WTC11 (cell line): ENCODE measurements at regions not wholly inside any gene's neighbourhood (a gene's known extent, or its start where the extent isn't known, plus 50 kb on each side); places are given as distances from the start of the nearest gene placed in this dataset.

Source experiments
- ATAC-seq: fragments of 200-7000 bp; cut with Tn5 transposase; 2 replicates; pipeline ENCODE4 v1.10.0; 2021; ENCODE audit warnings: mild to moderate bottlenecking, moderate library complexity
- CTCF ChIA-PET: fragments of 300-600 bp; sonication (Branson Sonifier 250); formaldehyde crosslinking; loops from one replicate; lab custom pipeline; 2021; ENCODE audit warnings: antibody characterized with exemption; lab: Charles Lee
- POLR2A ChIA-PET: fragments of 350-600 bp; sonication (Branson Sonifier 250); formaldehyde crosslinking; loops from one replicate; lab custom pipeline; 2021; ENCODE audit warnings: antibody characterized with exemption; lab: Charles Lee
- DNase-seq: peaks from one replicate; pipeline ENCODE4 v3.0.0; 2021; ENCODE audit warnings: low spot score
- H3K27ac Mint-ChIP-seq: 2 replicates; pipeline ENCODE4 v1.8.0; 2021; ENCODE audit warnings: mixed read lengths
- H3K27me3 Mint-ChIP-seq: 2 replicates; pipeline ENCODE4 v1.8.0; 2021; ENCODE audit warnings: low read depth, mild to moderate bottlenecking, moderate library complexity, mixed read lengths
- H3K36me3 Mint-ChIP-seq: 2 replicates; pipeline ENCODE4 v1.8.0; 2021; ENCODE audit warnings: mixed read lengths
- H3K4me1 Mint-ChIP-seq: 2 replicates; pipeline ENCODE4 v1.8.0; 2022; ENCODE audit warnings: mixed read lengths
- H3K4me3 Mint-ChIP-seq: 2 replicates; pipeline ENCODE4 v1.8.0; 2021; ENCODE audit warnings: mild to moderate bottlenecking, moderate library complexity, mixed read lengths
- H3K9me3 Mint-ChIP-seq: 2 replicates; pipeline ENCODE4 v1.8.0; 2021; ENCODE audit warnings: mixed read lengths
- E2F1 ChIP-seq: sonication (generic); formaldehyde crosslinking; IDR thresholded peaks from 2 replicates; pipeline ENCODE4 v1.8.0; 2022; ENCODE audit warnings: mild to moderate bottlenecking, missing genetic modification reagents
- ELF4 ChIP-seq: sonication (generic); formaldehyde crosslinking; IDR thresholded peaks from 2 replicates; pipeline ENCODE4 v1.8.1; 2022; ENCODE audit warnings: low read depth, mild to moderate bottlenecking, moderate library complexity, missing genetic modification reagents
- ETV6 ChIP-seq: sonication (generic); formaldehyde crosslinking; IDR thresholded peaks from 2 replicates; pipeline ENCODE4 v1.8.1; 2022; ENCODE audit warnings: mild to moderate bottlenecking, missing genetic modification reagents
- FOXP1 ChIP-seq: sonication (generic); formaldehyde crosslinking; IDR thresholded peaks from 2 replicates; pipeline ENCODE4 v1.8.0; 2022; ENCODE audit warnings: missing genetic modification reagents, mild to moderate bottlenecking, moderate library complexity, borderline replicate concordance
- NR1H2 ChIP-seq: sonication (generic); formaldehyde crosslinking; IDR thresholded peaks from 2 replicates; pipeline ENCODE4 v1.9.0; 2021; ENCODE audit warnings: mild to moderate bottlenecking, moderate library complexity, missing genetic modification reagents
- NR3C1 ChIP-seq: sonication (generic); formaldehyde crosslinking; conservative IDR thresholded peaks from 2 replicates; pipeline ENCODE4 v1.8.1; 2023; ENCODE audit warnings: low read depth, mild to moderate bottlenecking, missing genetic modification reagents
- OVOL2 ChIP-seq: fragments of 250-450 bp; sonication (Bioruptor Pico); IDR thresholded peaks from 2 replicates; pipeline ENCODE4 v1.9.0; 2021; ENCODE audit warnings: mild to moderate bottlenecking, borderline replicate concordance
- PREB ChIP-seq: sonication (generic); formaldehyde crosslinking; IDR thresholded peaks from 2 replicates; pipeline ENCODE4 v1.8.1; 2022; ENCODE audit warnings: mild to moderate bottlenecking, missing genetic modification reagents, moderate library complexity, borderline replicate concordance
- PRRX2 ChIP-seq: fragments of 250-450 bp; sonication (Bioruptor Pico); IDR thresholded peaks from 2 replicates; pipeline ENCODE4 v1.8.0; 2021; ENCODE audit warnings: mild to moderate bottlenecking
- RORB ChIP-seq: fragments of 250-450 bp; sonication (Bioruptor Pico); IDR thresholded peaks from 2 replicates; pipeline ENCODE4 v1.9.0; 2021; ENCODE audit warnings: mild to moderate bottlenecking
- SOX15 ChIP-seq: fragments of 250-450 bp; sonication (Bioruptor Pico); IDR thresholded peaks from 2 replicates; pipeline ENCODE4 v1.9.0; 2021; ENCODE audit warnings: mild to moderate bottlenecking
- ZNF423 ChIP-seq: fragments of 250-450 bp; sonication (Bioruptor Pico); IDR thresholded peaks from 2 replicates; pipeline ENCODE4 v2.1.2; 2022; ENCODE audit warnings: mild to moderate bottlenecking, moderate library complexity
- TF ChIP-seq, protein P1 (sequence below): sonication (generic); formaldehyde crosslinking; IDR thresholded peaks from 2 replicates; pipeline ENCODE4 v1.8.0; 2022; ENCODE audit warnings: mild to moderate bottlenecking, missing genetic modification reagents
- TF ChIP-seq, protein P2 (sequence below): sonication (generic); formaldehyde crosslinking; IDR thresholded peaks from 2 replicates; pipeline ENCODE4 v1.8.0; 2023; ENCODE audit warnings: mild to moderate bottlenecking, missing genetic modification reagents
- TF ChIP-seq, protein P3 (sequence below): fragments of 250-450 bp; sonication (Bioruptor Pico); IDR thresholded peaks from 2 replicates; pipeline ENCODE4 v1.9.0; 2021; ENCODE audit warnings: mild to moderate bottlenecking
- TF ChIP-seq, protein P4 (sequence below): fragments of 250-450 bp; sonication (Bioruptor Pico); IDR thresholded peaks from 2 replicates; pipeline ENCODE4 v2.1.2; 2022; ENCODE audit warnings: mild to moderate bottlenecking, moderate library complexity

DNA sequence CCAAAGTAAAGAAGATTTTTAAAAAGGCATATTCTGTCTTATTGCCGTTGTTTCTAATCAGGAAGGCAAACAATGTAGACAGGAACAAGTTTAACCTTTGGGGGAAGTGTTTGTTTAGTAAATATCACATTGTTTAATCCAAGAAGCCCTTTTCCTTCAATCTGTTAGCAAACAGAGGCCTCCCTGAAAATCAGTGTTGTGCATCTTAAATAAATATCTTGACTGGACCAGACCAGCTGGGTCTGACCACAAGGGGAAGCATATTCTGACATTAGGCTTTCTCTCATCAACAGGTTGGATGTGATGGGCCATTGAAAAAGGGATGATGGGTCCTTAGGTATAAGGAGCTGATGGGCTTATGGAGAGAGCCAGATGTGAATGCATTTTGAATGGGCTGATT is 81.8 kb upstream of the SGIP1 start:
- TF ChIP-seq RORB, result 0 out of 2 replicates have a peak, but pooled peaks have one; percentile 68
- TF ChIP-seq SOX15, result no peak
- ATAC-seq, result no peak; the same call in 1 of the 2 replicates
- DNase-seq, result no peak
- no peaks in the 10 kb centered on the region for H3K36me3 Mint-ChIP-seq
- no peaks in the 10 kb centered on the region for H3K27me3 Mint-ChIP-seq
- CTCF ChIA-PET, result no interaction called here
- no peaks in the 10 kb centered on the region for H3K9me3 Mint-ChIP-seq
- POLR2A ChIA-PET, result no interaction called here
- no peaks in the 10 kb centered on the region for H3K4me1 Mint-ChIP-seq
- no peak overlapping the region for H3K27ac Mint-ChIP-seq
- H3K4me3 Mint-ChIP-seq, result no peak overlapping the region

- H3K9me3 Mint-ChIP-seq, result no peaks in the 10 kb centered on the region
- DNase-seq, result no peak
- no peaks in the 10 kb centered on the region for H3K27me3 Mint-ChIP-seq
- H3K4me3 Mint-ChIP-seq, result no peak overlapping the region
- H3K36me3 Mint-ChIP-seq, result no peaks in the 10 kb centered on the region
- TF ChIP-seq, protein P1, sequence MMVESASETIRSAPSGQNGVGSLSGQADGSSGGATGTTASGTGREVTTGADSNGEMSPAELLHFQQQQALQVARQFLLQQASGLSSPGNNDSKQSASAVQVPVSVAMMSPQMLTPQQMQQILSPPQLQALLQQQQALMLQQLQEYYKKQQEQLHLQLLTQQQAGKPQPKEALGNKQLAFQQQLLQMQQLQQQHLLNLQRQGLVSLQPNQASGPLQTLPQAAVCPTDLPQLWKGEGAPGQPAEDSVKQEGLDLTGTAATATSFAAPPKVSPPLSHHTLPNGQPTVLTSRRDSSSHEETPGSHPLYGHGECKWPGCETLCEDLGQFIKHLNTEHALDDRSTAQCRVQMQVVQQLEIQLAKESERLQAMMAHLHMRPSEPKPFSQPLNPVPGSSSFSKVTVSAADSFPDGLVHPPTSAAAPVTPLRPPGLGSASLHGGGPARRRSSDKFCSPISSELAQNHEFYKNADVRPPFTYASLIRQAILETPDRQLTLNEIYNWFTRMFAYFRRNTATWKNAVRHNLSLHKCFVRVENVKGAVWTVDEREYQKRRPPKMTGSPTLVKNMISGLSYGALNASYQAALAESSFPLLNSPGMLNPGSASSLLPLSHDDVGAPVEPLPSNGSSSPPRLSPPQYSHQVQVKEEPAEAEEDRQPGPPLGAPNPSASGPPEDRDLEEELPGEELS (CRISPR knock-in tag), result no peak
- TF ChIP-seq ELF4 (no peak), E2F1 (CRISPR knock-in tag) (no peak), PREB (no peak), PRRX2 (CRISPR knock-in tag) (no peak), NR3C1 (CRISPR knock-in tag) (no peak), ETV6 (CRISPR knock-in tag) (no peak), OVOL2 (CRISPR knock-in tag) (no peak), NR1H2 (no peak), FOXP1 (CRISPR knock-in tag) (no peak), ZNF423 (CRISPR knock-in tag) (no peak)
- TF ChIP-seq, protein P2, sequence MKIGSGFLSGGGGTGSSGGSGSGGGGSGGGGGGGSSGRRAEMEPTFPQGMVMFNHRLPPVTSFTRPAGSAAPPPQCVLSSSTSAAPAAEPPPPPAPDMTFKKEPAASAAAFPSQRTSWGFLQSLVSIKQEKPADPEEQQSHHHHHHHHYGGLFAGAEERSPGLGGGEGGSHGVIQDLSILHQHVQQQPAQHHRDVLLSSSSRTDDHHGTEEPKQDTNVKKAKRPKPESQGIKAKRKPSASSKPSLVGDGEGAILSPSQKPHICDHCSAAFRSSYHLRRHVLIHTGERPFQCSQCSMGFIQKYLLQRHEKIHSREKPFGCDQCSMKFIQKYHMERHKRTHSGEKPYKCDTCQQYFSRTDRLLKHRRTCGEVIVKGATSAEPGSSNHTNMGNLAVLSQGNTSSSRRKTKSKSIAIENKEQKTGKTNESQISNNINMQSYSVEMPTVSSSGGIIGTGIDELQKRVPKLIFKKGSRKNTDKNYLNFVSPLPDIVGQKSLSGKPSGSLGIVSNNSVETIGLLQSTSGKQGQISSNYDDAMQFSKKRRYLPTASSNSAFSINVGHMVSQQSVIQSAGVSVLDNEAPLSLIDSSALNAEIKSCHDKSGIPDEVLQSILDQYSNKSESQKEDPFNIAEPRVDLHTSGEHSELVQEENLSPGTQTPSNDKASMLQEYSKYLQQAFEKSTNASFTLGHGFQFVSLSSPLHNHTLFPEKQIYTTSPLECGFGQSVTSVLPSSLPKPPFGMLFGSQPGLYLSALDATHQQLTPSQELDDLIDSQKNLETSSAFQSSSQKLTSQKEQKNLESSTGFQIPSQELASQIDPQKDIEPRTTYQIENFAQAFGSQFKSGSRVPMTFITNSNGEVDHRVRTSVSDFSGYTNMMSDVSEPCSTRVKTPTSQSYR, result no peak
- TF ChIP-seq, protein P3, sequence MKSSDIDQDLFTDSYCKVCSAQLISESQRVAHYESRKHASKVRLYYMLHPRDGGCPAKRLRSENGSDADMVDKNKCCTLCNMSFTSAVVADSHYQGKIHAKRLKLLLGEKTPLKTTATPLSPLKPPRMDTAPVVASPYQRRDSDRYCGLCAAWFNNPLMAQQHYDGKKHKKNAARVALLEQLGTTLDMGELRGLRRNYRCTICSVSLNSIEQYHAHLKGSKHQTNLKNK, result no peak
- TF ChIP-seq, protein P4, sequence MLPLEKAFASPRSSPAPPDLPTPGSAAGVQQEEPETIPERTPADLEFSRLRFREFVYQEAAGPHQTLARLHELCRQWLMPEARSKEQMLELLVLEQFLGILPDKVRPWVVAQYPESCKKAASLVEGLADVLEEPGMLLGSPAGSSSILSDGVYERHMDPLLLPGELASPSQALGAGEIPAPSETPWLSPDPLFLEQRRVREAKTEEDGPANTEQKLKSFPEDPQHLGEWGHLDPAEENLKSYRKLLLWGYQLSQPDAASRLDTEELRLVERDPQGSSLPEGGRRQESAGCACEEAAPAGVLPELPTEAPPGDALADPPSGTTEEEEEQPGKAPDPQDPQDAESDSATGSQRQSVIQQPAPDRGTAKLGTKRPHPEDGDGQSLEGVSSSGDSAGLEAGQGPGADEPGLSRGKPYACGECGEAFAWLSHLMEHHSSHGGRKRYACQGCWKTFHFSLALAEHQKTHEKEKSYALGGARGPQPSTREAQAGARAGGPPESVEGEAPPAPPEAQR (CRISPR knock-in tag), result no peak
- CTCF ChIA-PET, result no interaction called here
- ATAC-seq, result no peak
- H3K27ac Mint-ChIP-seq, result no peak overlapping the region
- POLR2A ChIA-PET, result no interaction called here
- no peaks in the 10 kb centered on the region for H3K4me1 Mint-ChIP-seq
These were observed 81.0 kb upstream of the SGIP1 start for GRCh38 chr1:66452982-66453381.
